ENCODE measurements at regions not wholly inside any gene's neighbourhood (a gene's known extent, or its start where the extent isn't known, plus 50 kb on each side); places are given as distances from the start of the nearest gene placed in this dataset.

DNA sequence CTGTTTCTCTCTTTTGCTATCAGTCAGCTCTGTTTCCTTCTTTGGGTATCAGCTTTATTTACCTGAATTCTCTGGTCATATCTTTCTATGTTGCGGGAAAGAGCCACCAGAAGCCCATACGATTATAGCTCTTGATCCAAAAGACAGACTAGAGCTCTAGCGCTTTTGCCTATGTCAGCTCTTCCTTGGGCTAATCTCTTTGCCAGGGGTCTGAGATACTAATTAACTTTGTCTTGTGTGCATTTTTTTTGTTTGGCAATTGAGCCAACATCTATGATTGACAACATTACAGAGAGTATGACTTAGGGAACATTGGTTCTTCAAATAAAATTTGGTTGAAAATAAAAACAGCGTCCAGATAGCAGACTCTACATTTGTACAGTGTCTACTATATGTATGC is 603.0 kb downstream of the KCTD16 start:
- no peak for DNase-seq
- Mint-ChIP-seq H3K4me1 (ENCODE audit: low read depth, unreplicated experiment) (no peaks in the 10 kb centered on the region), H3K27me3 (ENCODE audit: insufficient read depth, unreplicated experiment) (peaks cover 3% of the 10 kb centered on the region), H3K36me3 (ENCODE audit: insufficient read depth, unreplicated experiment) (no peaks in the 10 kb centered on the region), H3K9me3 (ENCODE audit: unreplicated experiment) (no peaks in the 10 kb centered on the region), H3K4me3 (ENCODE audit: unreplicated experiment) (no peak overlapping the region), H3K27ac (ENCODE audit: unreplicated experiment) (no peak overlapping the region)
- no peaks in the 10 kb centered on the region for H3K9me3 ChIP-seq
- TF ChIP-seq, protein P1, sequence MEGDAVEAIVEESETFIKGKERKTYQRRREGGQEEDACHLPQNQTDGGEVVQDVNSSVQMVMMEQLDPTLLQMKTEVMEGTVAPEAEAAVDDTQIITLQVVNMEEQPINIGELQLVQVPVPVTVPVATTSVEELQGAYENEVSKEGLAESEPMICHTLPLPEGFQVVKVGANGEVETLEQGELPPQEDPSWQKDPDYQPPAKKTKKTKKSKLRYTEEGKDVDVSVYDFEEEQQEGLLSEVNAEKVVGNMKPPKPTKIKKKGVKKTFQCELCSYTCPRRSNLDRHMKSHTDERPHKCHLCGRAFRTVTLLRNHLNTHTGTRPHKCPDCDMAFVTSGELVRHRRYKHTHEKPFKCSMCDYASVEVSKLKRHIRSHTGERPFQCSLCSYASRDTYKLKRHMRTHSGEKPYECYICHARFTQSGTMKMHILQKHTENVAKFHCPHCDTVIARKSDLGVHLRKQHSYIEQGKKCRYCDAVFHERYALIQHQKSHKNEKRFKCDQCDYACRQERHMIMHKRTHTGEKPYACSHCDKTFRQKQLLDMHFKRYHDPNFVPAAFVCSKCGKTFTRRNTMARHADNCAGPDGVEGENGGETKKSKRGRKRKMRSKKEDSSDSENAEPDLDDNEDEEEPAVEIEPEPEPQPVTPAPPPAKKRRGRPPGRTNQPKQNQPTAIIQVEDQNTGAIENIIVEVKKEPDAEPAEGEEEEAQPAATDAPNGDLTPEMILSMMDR (IDR thresholded peaks at IDR 0.05; ENCODE audit: insufficient read depth in 1 of 2, low read depth in 1 of 2, low read length in 1 of 2, severe bottlenecking in 1 of 2, unreplicated experiment in 1 of 2) = no peak
- H3K36me3 ChIP-seq (ENCODE audit: control insufficient read depth, insufficient read depth, low read length) = no peaks in the 10 kb centered on the region
- no peaks in the 10 kb centered on the region for H3K4me1 ChIP-seq
- H3K27me3 ChIP-seq (replicated peaks; ENCODE audit: control insufficient read depth, insufficient read depth, low read length) = no peaks in the 10 kb centered on the region; the same call in 1 of the 2 replicates
- intact Hi-C loops (cut with micrococcal nuclease; ENCODE audit: unreplicated experiment) = no loop called here
- ChIA-PET CTCF (no interaction called here), POLR2A (no interaction called here)
- BruUV-seq (replicated peaks) = no TSS peak
- no peak overlapping the region for H3K4me3 ChIP-seq (ENCODE audit: low read depth, low read length)

DNA sequence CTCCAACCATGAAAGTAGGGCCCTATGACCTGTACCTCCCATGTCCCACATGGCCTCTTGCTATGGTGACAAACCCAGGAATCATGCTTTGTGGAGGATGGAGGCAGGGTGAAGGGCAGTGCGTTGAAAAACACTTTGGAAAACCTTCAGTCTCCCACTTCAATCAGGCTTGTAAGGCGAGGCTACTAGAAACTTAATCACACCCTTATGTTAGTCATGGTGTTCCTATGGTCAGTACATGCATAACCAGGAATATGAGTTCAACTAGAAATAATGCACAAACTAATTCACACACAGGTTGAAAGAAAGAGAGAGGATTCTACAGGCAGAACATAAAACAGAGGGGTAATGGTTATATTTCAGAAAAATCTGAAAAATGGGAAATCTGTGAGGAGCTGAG is 601.1 kb downstream of the KCTD16 start:
- no peak for DNase-seq

DNA sequence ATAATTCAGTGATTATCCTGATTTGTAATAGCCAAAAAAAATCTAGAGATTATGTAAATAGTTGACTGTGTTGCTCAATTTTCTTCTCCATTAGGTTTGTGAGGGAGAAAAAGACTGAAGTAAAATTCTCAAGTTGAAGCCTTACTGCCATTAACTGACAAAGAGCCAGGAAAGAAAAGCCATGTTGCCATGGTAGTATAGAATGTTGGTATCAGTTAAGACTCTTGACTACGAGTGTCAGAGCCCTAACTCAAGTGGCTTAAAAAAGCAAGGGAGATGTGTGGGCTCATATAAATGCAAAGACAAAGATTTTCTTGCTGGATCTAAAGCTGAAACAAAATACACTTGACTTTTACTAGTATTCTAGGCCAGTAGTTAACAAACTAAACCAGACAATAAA is 571.7 kb downstream of the KCTD16 start:
- 0 out of 2 replicates have a peak, but pooled peaks cover 3% of the 10 kb centered on the region for H3K9me3 ChIP-seq
- no peaks in the 10 kb centered on the region for H3K36me3 ChIP-seq (ENCODE audit: control insufficient read depth, insufficient read depth, low read length)
- no peak overlapping the region for H3K4me3 Mint-ChIP-seq (ENCODE audit: unreplicated experiment)
- no peaks in the 10 kb centered on the region for H3K27me3 Mint-ChIP-seq (ENCODE audit: insufficient read depth, unreplicated experiment)
- no peak overlapping the region for H3K4me3 ChIP-seq (ENCODE audit: low read depth, low read length)
- H3K9me3 Mint-ChIP-seq (ENCODE audit: unreplicated experiment) = no peaks in the 10 kb centered on the region
- CTCF ChIA-PET = no interaction called here
- POLR2A ChIA-PET = no interaction called here
- TF ChIP-seq, protein P1 (IDR thresholded peaks at IDR 0.05; ENCODE audit: insufficient read depth in 1 of 2, low read depth in 1 of 2, low read length in 1 of 2, severe bottlenecking in 1 of 2, unreplicated experiment in 1 of 2) = no peak
- no peaks in the 10 kb centered on the region for H3K36me3 Mint-ChIP-seq (ENCODE audit: insufficient read depth, unreplicated experiment)
- no peaks in the 10 kb centered on the region for H3K4me1 ChIP-seq
- intact Hi-C loops (cut with micrococcal nuclease; ENCODE audit: unreplicated experiment) = no loop called here
- DNase-seq = no peak
- BruUV-seq (replicated peaks) = no TSS peak
- no peaks in the 10 kb centered on the region for H3K27me3 ChIP-seq (replicated peaks; ENCODE audit: control insufficient read depth, insufficient read depth, low read length)
- no peak overlapping the region for H3K27ac Mint-ChIP-seq (ENCODE audit: unreplicated experiment)
- no peaks in the 10 kb centered on the region for H3K4me1 Mint-ChIP-seq (ENCODE audit: low read depth, unreplicated experiment)

More for the DNA sequence above, 601.1 kb downstream of the KCTD16 start:
- no peaks in the 10 kb centered on the region for H3K9me3 ChIP-seq
- no peaks in the 10 kb centered on the region for H3K4me1 ChIP-seq
- H3K4me3 ChIP-seq (ENCODE audit: low read depth, low read length) = no peak overlapping the region
- H3K36me3 ChIP-seq (ENCODE audit: control insufficient read depth, insufficient read depth, low read length) = no peaks in the 10 kb centered on the region
- POLR2A ChIA-PET = no interaction called here
- CTCF ChIA-PET = no interaction called here
- no peak overlapping the region for H3K4me3 Mint-ChIP-seq (ENCODE audit: unreplicated experiment)
- H3K36me3 Mint-ChIP-seq (ENCODE audit: insufficient read depth, unreplicated experiment) = no peaks in the 10 kb centered on the region
- H3K9me3 Mint-ChIP-seq (ENCODE audit: unreplicated experiment) = no peaks in the 10 kb centered on the region
- H3K4me1 Mint-ChIP-seq (ENCODE audit: low read depth, unreplicated experiment) = no peaks in the 10 kb centered on the region
- intact Hi-C loops (cut with micrococcal nuclease; ENCODE audit: unreplicated experiment) = no loop called here
- peaks cover 3% of the 10 kb centered on the region for H3K27me3 Mint-ChIP-seq (ENCODE audit: insufficient read depth, unreplicated experiment)
- BruUV-seq (replicated peaks) = no TSS peak
- TF ChIP-seq, protein P1 (IDR thresholded peaks at IDR 0.05; ENCODE audit: insufficient read depth in 1 of 2, low read depth in 1 of 2, low read length in 1 of 2, severe bottlenecking in 1 of 2, unreplicated experiment in 1 of 2) = no peak
- H3K27me3 ChIP-seq (replicated peaks; ENCODE audit: control insufficient read depth, insufficient read depth, low read length) = no peaks in the 10 kb centered on the region
- H3K27ac Mint-ChIP-seq (ENCODE audit: unreplicated experiment) = no peak overlapping the region
